IMR-90 (cell line): ENCODE measurements at regions not wholly inside any gene's neighbourhood (a gene's known extent, or its start where the extent isn't known, plus 50 kb on each side); places are given as distances from the start of the nearest gene placed in this dataset.

Source experiments
- ATAC-seq: fragments of 200-7000 bp; cut with Tn5 transposase; 2 replicates; pipeline ENCODE4 v1.9.1; 2020; ENCODE audit warnings: low read depth, mild to moderate bottlenecking, moderate library complexity
- BruUV-seq: library from RNA; stranded (reverse); fragments of 400-500 nt; replicated peaks from 2 replicates; lab custom pipeline; 2021; lab: Mats Ljungman, UMichigan
- CTCF ChIA-PET: fragments of 300-600 bp; formaldehyde crosslinking; extraction: SDS; loops from one replicate; lab custom pipeline; 2021; ENCODE audit warnings: antibody characterized with exemption; lab: Yijun Ruan, JAX
- POLR2A ChIA-PET: fragments of 300-600 bp; sonication (Branson Sonifier 250); formaldehyde crosslinking; loops from one replicate; lab custom pipeline; 2022; ENCODE audit warnings: antibody characterized with exemption; ENCODE audit not compliant: unreplicated experiment; lab: Charles Lee
- DNase-seq: peaks from one replicate; pipeline ENCODE4 v3.0.0; 2013
- H2AFZ ChIP-seq: replicated peaks from 2 replicates; pipeline ENCODE3; 2013; ENCODE audit warnings: low read length, mild to moderate bottlenecking; ENCODE audit not compliant: poor library complexity
- H2AK5ac ChIP-seq: 2 replicates; pipeline ENCODE4 v1.6.1; 2013; ENCODE audit warnings: low read depth, low read length, inconsistent platforms
- H2AK9ac ChIP-seq: replicated peaks from 2 replicates; pipeline ENCODE3; 2013; ENCODE audit warnings: mild to moderate bottlenecking, low read depth, low read length, moderate library complexity; ENCODE audit not compliant: poor library complexity
- H2BK120ac ChIP-seq: 2 replicates; pipeline ENCODE4 v1.6.1; 2013; ENCODE audit warnings: low read depth, low read length, inconsistent platforms
- H2BK15ac ChIP-seq: 3 replicates; pipeline ENCODE4 v1.6.1; 2013; ENCODE audit warnings: low read depth, low read length, inconsistent platforms
- H2BK20ac ChIP-seq: 2 replicates; pipeline ENCODE4 v1.6.1; 2013; ENCODE audit warnings: low read depth, mild to moderate bottlenecking, inconsistent platforms, low read length, moderate library complexity
- H2BK5ac ChIP-seq: 2 replicates; pipeline ENCODE4 v1.6.1; 2013; ENCODE audit warnings: mild to moderate bottlenecking, low read depth, low read length, inconsistent platforms; ENCODE audit not compliant: poor library complexity, severe bottlenecking
- H3K14ac ChIP-seq: replicated peaks from 2 replicates; pipeline ENCODE4 v1.6.1; 2013; ENCODE audit warnings: low read depth, low read length, inconsistent platforms
- H3K18ac ChIP-seq: 2 replicates; pipeline ENCODE4 v1.6.1; 2013; ENCODE audit warnings: low read depth, low read length, control low read depth
- H3K23ac ChIP-seq: 2 replicates; pipeline ENCODE4 v1.6.1; 2013; ENCODE audit warnings: low read depth, low read length, inconsistent platforms
- H3K27ac ChIP-seq: 2 replicates; pipeline ENCODE4 v1.5.1; 2013; ENCODE audit warnings: mild to moderate bottlenecking, control low read depth, low read length; ENCODE audit not compliant: insufficient read depth
- H3K27me3 ChIP-seq: 2 replicates; pipeline ENCODE4 v1.6.1; 2013; ENCODE audit warnings: low read length; ENCODE audit not compliant: control insufficient read depth, insufficient read depth
- H3K36me3 ChIP-seq: 2 replicates; pipeline ENCODE4 v1.6.1; 2013; ENCODE audit warnings: low read length, mixed read lengths; ENCODE audit not compliant: control insufficient read depth, insufficient read depth
- H3K4ac ChIP-seq: 2 replicates; pipeline ENCODE4 v1.6.1; 2013; ENCODE audit warnings: low read depth, low read length, inconsistent platforms
- H3K4me1 ChIP-seq: 2 replicates; pipeline ENCODE4 v1.6.1; 2013; ENCODE audit warnings: low read length, mixed read lengths; ENCODE audit not compliant: control insufficient read depth, insufficient read depth
- H3K4me2 ChIP-seq: 2 replicates; pipeline ENCODE4 v1.6.1; 2013; ENCODE audit warnings: low read depth, mild to moderate bottlenecking, control low read depth, low read length, moderate library complexity
- H3K4me3 ChIP-seq: 2 replicates; pipeline ENCODE4 v1.5.1; 2013; ENCODE audit warnings: low read depth, mild to moderate bottlenecking, control low read depth, low read length, moderate library complexity; ENCODE audit not compliant: insufficient read depth
- H3K56ac ChIP-seq: 2 replicates; pipeline ENCODE4 v1.6.1; 2013; ENCODE audit warnings: low read length, inconsistent platforms; ENCODE audit not compliant: insufficient read depth; ENCODE audit errors: extremely low read depth
- H3K79me1 ChIP-seq, 2 experiments: 2 replicates each; pipeline ENCODE4 v1.6.1; 2013; ENCODE audit warnings: low read length in 2 of 2, inconsistent platforms in 1 of 2, low read depth in 1 of 2
- H3K9ac ChIP-seq: 2 replicates; pipeline ENCODE4 v1.6.1; 2013; ENCODE audit warnings: low read depth, low read length, control low read depth
- H3K9me1 ChIP-seq: 2 replicates; pipeline ENCODE4 v1.6.1; 2013; ENCODE audit warnings: low read length, inconsistent platforms; ENCODE audit not compliant: insufficient read depth
- H3K9me3 ChIP-seq: 2 replicates; pipeline ENCODE4 v1.6.1; 2013; ENCODE audit warnings: low read length; ENCODE audit not compliant: control insufficient read depth, insufficient read depth
- H4K20me1 ChIP-seq: 2 replicates; pipeline ENCODE4 v1.6.1; 2013; ENCODE audit warnings: low read length, inconsistent platforms; ENCODE audit not compliant: insufficient read depth
- H4K5ac ChIP-seq: 2 replicates; pipeline ENCODE4 v1.6.1; 2013; ENCODE audit warnings: mild to moderate bottlenecking, low read depth, low read length, control low read depth
- H4K8ac ChIP-seq, 2 experiments: 2 replicates each; pipeline ENCODE4 v1.6.1; 2013; ENCODE audit warnings: low read depth in 2 of 2, low read length in 2 of 2, control low read depth in 1 of 2, inconsistent platforms in 1 of 2
- H4K91ac ChIP-seq: 2 replicates; pipeline ENCODE4 v1.6.1; 2013; ENCODE audit warnings: low read depth, low read length, inconsistent platforms; ENCODE audit not compliant: insufficient read depth
- BHLHE40 ChIP-seq: fragments of 150-350 bp; IDR thresholded peaks from 2 replicates; pipeline ENCODE4 v1.6.1; 2016; ENCODE audit warnings: mild to moderate bottlenecking, low read depth, low read length
- CEBPB ChIP-seq: IDR thresholded peaks from 2 replicates; pipeline ENCODE4 v1.6.1; 2012; ENCODE audit warnings: low read depth, low read length, improper control_type of control experiment
- FOS ChIP-seq: fragments of 150-350 bp; IDR thresholded peaks from 2 replicates; pipeline ENCODE4 v1.6.1; 2016; ENCODE audit warnings: low read depth, low read length
- MAFK ChIP-seq: IDR thresholded peaks from 2 replicates; pipeline ENCODE4 v1.6.1; 2012; ENCODE audit warnings: low read depth, low read length, improper control_type of control experiment
- MAZ ChIP-seq: IDR thresholded peaks from 2 replicates; pipeline ENCODE4 v1.6.1; 2012; ENCODE audit warnings: low read depth, mild to moderate bottlenecking, low read length, improper control_type of control experiment, moderate library complexity, borderline replicate concordance
- MXI1 ChIP-seq: IDR thresholded peaks from 2 replicates; pipeline ENCODE4 v1.6.1; 2012; ENCODE audit warnings: low read depth, mild to moderate bottlenecking, low read length, moderate library complexity, borderline replicate concordance
- NFE2L2 ChIP-seq: fragments of 150-350 bp; IDR thresholded peaks from 2 replicates; pipeline ENCODE4 v1.6.1; 2016; ENCODE audit warnings: low read depth, mild to moderate bottlenecking, low read length
- RAD21 ChIP-seq: IDR thresholded peaks from 2 replicates; pipeline ENCODE4 v1.6.1; 2012; ENCODE audit warnings: low read length, improper control_type of control experiment
- RFX5 ChIP-seq: IDR thresholded peaks from 2 replicates; pipeline ENCODE4 v1.8.0; 2012; ENCODE audit warnings: low read depth, mild to moderate bottlenecking, low read length, moderate library complexity
- WGBS, 2 experiments: methylation state at CpG; one replicate each; pipeline versions ENCODE4 v1.1.5 to v1.1.7; 2013; ENCODE audit warnings: missing lambda C conversion rate in 2 of 2; ENCODE audit not compliant: insufficient read length in 1 of 2; ENCODE audit errors: extremely low coverage in 2 of 2; 5-methylcytosine and 5-hydroxymethylcytosine counted together
- dilution Hi-C: fragments of 300-500 bp; cut with HindIII; formaldehyde crosslinking; loops from one replicate; pipeline ENCODE4 v1.14.3; 2018; ENCODE audit warnings: low sequenced_read_pairs; ENCODE audit not compliant: unreplicated experiment
- in situ Hi-C: fragments of 300-500 bp; cut with MboI; formaldehyde crosslinking; loops from 3 replicates; pipeline ENCODE4 v1.14.3; 2019; ENCODE audit warnings: low sequenced_read_pairs, inconsistent platforms, mixed read lengths
- intact Hi-C: fragments of 100-400 bp; cut with micrococcal nuclease; formaldehyde crosslinking; loops from 2 replicates; pipeline ENCODE4 v1.10.0; 2022
- TF ChIP-seq, protein P1 (sequence below): fragments of 150-350 bp; IDR thresholded peaks from 2 replicates; pipeline ENCODE4 v1.6.1; 2017; ENCODE audit warnings: mild to moderate bottlenecking, antibody characterized with exemption, low read length, low read depth
- TF ChIP-seq, protein P2 (sequence below): fragments of 150-350 bp; IDR thresholded peaks from 2 replicates; pipeline ENCODE4 v1.6.1; 2016; ENCODE audit warnings: low read depth, mild to moderate bottlenecking, low read length, moderate library complexity, borderline replicate concordance

DNA sequence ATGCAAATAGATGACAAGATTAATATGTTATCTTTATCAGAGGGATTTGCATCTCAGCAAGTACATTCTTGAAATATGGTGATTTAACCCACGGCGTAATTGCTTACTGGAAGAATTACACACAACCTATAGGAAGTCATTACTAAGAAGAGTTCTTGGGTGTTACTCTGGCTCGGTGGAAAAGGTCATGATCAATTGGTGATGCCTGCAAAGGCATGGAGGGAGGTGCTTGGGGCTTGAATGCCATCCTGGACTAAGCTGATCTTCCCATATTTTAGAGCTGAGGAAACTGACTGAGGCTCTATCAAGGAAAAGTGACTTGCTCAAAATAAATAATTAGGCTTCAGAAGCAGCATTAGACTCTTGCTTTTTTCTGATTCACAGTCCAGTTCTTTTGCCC lies 137.5 kb upstream of the JUN start:
- no CpG with 5 or more reads among the region's 3 CpGs for WGBS, 2 experiments
- H3K23ac ChIP-seq = no peak overlapping the region
- no peak overlapping the region for H2BK15ac ChIP-seq
- no peak overlapping the region for H3K18ac ChIP-seq
- no peak overlapping the region for H3K14ac ChIP-seq
- no peak overlapping the region for H3K4me2 ChIP-seq
- no peak overlapping the region for H4K91ac ChIP-seq
- no peak overlapping the region for H4K8ac ChIP-seq
- H2AFZ ChIP-seq = no peak overlapping the region
- H3K9ac ChIP-seq = no peak overlapping the region
- DNase-seq (no peak), ATAC-seq (no peak)
- ChIA-PET CTCF (interaction anchor here (1.1 kb wide), 1 partner anchor 9 kb away, joined by 3 read pairs; no protein-coding TSS in a partner anchor), POLR2A (no interaction called here)
- peaks cover 2% of the 10 kb centered on the region; the same call in 1 of the 2 replicates for H3K4me1 ChIP-seq
- dilution Hi-C loops (no loop called here), intact Hi-C loops (no loop called here), in situ Hi-C loops (no loop called here)
- H4K5ac ChIP-seq = no peak overlapping the region
- TF ChIP-seq MAFK (no peak), CEBPB (no peak), NFE2L2 (no peak), RFX5 (no peak), RAD21 (no peak), MXI1 (no peak), BHLHE40 (no peak), FOS (no peak), MAZ (no peak)
- TF ChIP-seq, protein P1, sequence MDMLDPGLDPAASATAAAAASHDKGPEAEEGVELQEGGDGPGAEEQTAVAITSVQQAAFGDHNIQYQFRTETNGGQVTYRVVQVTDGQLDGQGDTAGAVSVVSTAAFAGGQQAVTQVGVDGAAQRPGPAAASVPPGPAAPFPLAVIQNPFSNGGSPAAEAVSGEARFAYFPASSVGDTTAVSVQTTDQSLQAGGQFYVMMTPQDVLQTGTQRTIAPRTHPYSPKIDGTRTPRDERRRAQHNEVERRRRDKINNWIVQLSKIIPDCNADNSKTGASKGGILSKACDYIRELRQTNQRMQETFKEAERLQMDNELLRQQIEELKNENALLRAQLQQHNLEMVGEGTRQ = no peak
- TF ChIP-seq, protein P2, sequence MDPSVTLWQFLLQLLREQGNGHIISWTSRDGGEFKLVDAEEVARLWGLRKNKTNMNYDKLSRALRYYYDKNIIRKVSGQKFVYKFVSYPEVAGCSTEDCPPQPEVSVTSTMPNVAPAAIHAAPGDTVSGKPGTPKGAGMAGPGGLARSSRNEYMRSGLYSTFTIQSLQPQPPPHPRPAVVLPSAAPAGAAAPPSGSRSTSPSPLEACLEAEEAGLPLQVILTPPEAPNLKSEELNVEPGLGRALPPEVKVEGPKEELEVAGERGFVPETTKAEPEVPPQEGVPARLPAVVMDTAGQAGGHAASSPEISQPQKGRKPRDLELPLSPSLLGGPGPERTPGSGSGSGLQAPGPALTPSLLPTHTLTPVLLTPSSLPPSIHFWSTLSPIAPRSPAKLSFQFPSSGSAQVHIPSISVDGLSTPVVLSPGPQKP = no peak
- H3K79me1 ChIP-seq = no peaks in the 10 kb centered on the region
- H3K27ac ChIP-seq = no peak overlapping the region
- H3K9me1 ChIP-seq = peaks cover 4% of the 10 kb centered on the region; the same call in 1 of the 2 replicates
- no peak overlapping the region for H2AK9ac ChIP-seq
- no peak overlapping the region for H2BK5ac ChIP-seq
- H3K9me3 ChIP-seq = no peaks in the 10 kb centered on the region
- H3K27me3 ChIP-seq = no peaks in the 10 kb centered on the region
- H2BK120ac ChIP-seq = no peak overlapping the region
- BruUV-seq = no TSS peak
- H3K56ac ChIP-seq = no peak overlapping the region
- H2BK20ac ChIP-seq = no peak overlapping the region
- H3K4me3 ChIP-seq = no peak overlapping the region
- H2AK5ac ChIP-seq = no peak overlapping the region
- H4K20me1 ChIP-seq = no peaks in the 10 kb centered on the region
- no peak overlapping the region for H3K4ac ChIP-seq
- no peaks in the 10 kb centered on the region for H3K36me3 ChIP-seq
